H1 (cell line): ENCODE measurements at regions not wholly inside any gene's neighbourhood (a gene's known extent, or its start where the extent isn't known, plus 50 kb on each side); places are given as distances from the start of the nearest gene placed in this dataset.

Experiments used
- KDM4A ChIP-seq: IDR thresholded peaks from one replicate; pipeline ENCODE4 v1.7.1; 2012; ENCODE audit warnings: low read depth, mild to moderate bottlenecking, moderate library complexity, low read length, inconsistent platforms; ENCODE audit not compliant: severe bottlenecking
- POLR2A ChIP-seq, 2 experiments: IDR thresholded peaks; 1 replicate in 1 of 2; 2 replicates in 1 of 2; pipeline ENCODE4 v1.6.1; 2011; ENCODE audit warnings: low read depth in 2 of 2, low read length in 2 of 2, mild to moderate bottlenecking in 2 of 2; ENCODE audit errors: control extremely low read depth in 1 of 2

GRCh38 chr18:43982582-43982981, 698.1 kb upstream of the SETBP1 start:
- TF ChIP-seq POLR2A (IDR thresholded peaks at IDR 0.05; ENCODE audit: control extremely low read depth in 1 of 2, low read depth in 2 of 2, low read length in 2 of 2) (no peak), KDM4A (no peak)
